ENCODE measurements at regions not wholly inside any gene's neighbourhood (a gene's known extent, or its start where the extent isn't known, plus 50 kb on each side); places are given as distances from the start of the nearest gene placed in this dataset.
"Not testable (repeated sequence)": the region's sequence is repeated elsewhere in the genome, so short reads cannot be mapped to it uniquely, and the experiment has no call there.

DNA sequence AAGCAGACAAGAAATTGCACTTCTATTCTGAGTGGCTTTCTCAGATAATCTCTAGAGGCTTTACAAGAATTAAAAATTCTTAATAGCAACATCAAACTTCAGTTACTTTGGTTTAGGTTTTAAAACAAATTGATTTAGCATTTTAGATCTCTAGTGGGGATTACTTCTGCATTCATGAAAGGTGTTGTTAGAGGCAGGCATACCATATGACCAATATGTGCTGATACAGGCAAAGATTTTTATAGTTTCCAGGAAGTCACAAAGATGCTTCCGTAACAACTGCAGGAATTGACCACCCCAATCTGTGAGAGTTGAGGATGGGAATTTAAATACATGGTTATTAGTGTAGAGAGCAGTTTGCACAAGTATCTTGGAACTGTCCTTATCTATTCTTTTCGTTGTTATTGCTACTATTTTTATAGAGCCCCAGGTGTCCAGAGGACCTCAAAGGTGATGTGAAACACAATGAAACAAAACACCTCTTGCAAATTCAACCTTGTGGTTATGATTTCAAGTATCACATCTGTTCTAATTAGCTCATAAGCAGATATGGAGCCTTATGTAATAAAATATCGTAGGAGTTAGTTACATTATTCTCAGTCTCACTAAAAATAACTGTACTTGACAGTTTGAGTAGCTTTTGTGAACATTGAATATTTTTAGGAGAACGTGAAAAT is 512.7 kb upstream of the ADGRL4 start:
- no peak for DNase-seq

DNA sequence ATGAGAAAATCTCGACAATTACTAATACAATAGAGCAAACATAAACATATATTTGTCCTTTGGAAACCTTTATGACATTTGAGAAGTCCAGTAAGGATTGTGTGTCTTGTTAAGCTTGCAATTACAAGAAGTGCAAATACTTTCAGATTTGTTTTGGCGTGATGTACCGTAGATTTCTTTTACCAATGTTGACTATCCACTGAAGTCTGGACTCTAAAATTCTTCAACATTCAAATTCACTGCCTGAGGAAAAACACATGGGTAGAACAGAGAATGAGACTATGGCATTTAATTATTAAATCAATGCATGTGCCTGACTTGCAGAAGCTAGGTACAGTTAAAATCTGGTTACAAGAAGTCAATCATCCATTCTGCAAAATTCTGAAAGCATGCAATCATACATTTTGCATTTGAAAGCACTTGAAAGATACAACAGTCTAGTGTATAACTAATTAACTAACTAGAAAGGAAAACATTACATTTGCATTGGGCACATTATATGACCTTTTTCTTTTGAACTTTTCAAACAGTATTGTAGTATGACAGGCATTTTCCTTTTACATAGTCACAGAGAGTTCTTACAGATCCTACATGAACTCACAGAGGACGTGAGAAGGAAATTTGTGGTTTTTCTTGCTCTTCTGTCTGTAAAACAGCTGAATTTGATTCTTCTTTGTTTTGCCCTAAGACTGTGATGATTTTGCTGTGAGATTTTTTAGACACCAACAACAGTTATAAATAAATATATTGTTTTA is 511.1 kb upstream of the ADGRL4 start:
- DNase-seq = no peak

- DNase-seq = no peak
These were observed 501.2 kb upstream of the ADGRL4 start for GRCh38 chr1:79507770-79508169.

DNA sequence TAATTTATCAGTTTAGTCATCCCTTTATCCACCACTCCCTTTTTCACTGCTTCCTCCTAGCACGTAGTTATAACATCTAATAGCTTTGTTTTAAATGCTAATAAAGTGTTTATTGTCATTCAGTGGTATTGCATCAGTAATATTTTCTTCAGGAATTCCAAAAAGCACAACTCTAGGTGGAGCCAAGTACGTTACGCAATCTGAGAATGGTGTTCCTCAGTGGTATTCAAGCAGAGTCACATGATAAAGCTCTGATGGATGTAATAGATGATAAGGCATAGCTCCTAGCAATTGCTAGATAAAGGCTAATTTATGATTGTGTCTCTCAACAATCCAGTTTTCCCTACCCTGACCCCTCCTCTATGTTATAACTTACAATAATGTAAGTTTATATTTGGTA is 494.6 kb upstream of the ADGRL4 start:
- DNase-seq = no peak

- no peak for DNase-seq
These were observed 493.0 kb upstream of the ADGRL4 start for GRCh38 chr1:79499541-79499940.

DNA sequence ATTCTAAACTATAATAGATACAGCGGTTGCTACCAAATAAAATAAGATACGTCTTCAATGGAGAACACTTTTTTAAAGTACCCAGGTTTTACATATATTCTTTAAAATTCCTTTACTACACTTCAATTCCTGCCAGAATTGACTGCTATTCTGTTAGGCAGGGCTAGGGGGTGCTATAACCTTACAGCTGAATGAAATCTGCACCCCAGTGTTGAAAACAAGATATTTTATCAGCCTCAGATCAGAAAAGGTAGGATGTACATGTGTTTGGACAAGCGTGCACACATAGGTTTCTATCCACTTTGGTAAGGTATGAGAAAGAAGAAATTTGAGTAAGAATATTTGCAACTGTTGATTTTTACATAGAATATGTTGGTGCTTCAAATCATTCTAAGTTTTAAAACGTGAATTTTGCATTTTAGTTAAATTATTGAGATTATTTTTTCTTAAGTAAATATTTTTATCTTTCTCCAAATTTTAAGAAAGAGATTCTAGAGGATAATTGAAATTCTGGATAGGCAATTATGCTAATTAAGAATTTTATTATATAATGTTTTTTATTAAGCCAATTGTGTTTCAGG is 490.8 kb upstream of the ADGRL4 start:
- DNase-seq = peak; percentile 26

DNA sequence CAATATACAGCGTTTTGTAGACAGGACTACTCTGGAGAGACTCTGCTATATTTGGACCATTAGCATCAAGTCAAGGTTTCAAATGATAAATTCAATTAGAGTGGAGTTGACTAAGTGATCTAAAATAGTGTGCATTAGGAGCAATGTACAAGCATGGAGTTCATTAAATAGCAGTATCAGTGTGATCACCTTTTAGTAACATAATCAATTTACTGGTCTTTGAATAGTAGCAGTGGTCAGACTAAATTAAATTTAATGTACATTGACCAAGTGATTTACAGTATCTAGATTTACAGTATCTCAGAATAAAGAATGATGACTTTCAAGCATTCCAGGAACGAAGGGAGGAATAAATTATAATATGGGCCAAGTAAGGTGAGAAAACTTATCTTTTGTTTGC is 489.6 kb upstream of the ADGRL4 start:
- no peak for DNase-seq

DNA sequence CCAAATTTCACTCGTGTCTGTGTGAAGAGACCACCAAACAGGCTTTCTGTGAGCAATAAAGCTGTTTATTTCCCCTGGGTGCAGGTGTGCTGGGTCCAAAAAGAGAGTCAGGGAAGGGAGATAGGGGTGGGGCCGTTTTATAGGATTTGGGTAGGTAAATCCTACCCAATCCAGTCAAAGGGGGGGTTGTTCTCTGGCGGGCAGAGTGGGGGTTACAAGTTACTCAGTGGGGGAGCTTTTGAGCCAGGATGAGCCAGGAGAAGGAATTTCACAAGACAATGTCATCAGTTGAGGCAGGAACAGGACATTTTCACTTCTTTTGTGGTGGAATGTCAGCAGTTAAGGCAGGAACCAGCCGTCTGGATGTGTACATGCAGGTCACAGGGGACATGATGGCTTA is 487.2 kb upstream of the ADGRL4 start:
- DNase-seq = not testable (repeated sequence)

DNA sequence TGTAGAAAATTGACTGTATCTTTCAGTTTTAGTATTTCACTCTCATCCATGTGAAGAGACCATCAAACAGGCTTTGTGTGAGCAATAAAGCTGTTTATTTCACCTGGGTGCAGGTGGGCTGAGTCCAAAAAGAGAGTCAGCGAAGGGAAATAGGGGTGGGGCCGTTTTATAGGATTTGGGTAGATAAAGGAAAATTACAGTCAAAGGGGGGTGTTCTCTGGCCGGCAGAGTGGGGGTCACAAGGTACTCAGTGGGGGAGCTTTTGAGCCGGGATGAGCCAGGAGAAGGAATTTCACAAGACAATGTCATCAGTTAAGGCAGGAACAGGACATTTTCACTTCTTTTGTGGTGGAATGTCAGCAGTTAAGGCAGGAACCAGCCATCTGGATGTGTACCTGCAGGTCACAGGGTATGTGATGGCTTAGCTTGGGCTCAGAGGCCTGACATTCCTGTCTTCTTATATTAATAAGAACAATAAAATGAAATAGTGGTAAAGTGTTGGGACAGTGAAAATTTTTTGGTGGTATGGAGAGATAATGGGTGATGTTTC is 482.1 kb upstream of the ADGRL4 start:
- DNase-seq = not testable (repeated sequence)

- no peak for DNase-seq
These were observed 472.3 kb upstream of the ADGRL4 start for GRCh38 chr1:79478728-79479373.

- DNase-seq = no peak
These were observed 471.6 kb upstream of the ADGRL4 start for GRCh38 chr1:79478160-79478559.

DNA sequence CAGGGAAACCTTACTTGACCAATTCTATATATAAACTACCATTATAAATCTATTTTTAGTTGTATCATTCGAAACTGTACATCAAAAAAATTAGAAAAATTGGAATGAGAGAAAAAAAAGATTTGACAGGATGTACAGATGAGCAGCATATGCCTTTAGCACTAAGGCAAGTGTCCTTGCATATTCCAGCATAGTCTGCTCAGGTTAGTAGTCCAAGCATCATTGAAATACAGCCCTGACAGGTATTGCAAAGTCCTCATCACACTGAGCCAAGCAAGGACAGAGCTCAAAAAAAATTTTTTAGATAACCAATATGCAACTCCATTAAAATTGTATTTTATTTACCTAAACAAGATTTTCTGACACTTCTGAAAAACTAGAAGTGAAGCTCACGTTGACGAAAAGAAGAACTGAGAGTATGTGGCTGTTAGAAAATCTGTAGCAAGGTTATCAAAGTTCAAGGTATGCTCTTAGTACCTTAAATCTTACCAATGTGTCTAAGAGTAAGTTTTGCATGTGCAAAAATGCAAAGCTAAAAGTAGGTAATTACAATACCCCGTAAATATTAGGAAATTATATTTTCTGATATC is 465.6 kb upstream of the ADGRL4 start:
- DNase-seq = no peak

- DNase-seq = no peak
These were observed 462.6 kb upstream of the ADGRL4 start for GRCh38 chr1:79469139-79469538.

- no peak for DNase-seq
These were observed 454.4 kb upstream of the ADGRL4 start for GRCh38 chr1:79460773-79461436.

DNA sequence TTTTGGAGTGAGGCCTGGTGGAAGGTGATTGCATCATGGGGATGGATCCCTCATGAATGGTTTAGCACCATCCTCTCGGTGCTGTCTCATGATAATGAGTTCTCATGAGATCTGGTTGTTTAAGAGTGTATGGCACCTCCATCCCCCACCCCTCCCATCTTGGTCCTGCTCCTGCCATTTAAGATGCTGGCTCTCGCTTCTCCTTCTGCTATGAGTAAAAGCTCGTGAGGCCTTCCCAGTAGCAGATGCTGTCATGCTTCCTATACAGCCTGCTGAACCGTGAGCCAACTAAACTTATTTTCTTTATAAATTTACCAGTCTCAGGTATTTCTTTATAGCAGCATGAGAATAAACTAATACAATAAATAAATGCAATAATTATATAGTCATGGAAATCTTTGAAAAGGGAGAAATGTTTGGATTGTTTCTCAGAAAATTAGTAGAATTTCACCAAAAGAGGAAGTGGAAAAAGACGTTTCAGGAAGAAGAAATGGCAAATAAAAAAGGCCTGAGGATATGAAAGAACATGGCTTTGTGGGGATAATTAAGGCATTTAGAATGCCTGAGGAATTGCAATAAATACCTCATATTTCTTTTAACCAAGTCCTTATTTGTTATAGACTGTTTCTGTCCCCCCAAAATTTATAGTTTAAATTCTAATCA is 451.2 kb upstream of the ADGRL4 start:
- no peak for DNase-seq

DNA sequence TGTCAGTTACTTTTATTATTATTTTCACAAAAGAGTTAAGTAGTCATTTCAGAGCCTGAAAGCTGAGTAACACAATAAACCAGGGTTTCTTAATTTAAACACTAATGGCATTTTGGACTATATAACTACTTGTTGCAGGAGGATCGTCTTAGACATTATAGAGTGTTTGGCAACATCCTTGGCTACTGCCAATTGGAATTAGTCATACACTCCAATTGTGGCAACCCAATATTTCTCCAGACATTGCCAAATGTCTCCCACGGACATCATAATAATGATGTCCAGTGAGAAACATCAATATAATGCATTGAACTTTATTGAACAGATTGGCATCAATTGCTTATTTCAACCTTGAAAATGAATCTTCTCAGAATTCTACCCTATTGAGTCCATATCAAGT is 441.9 kb upstream of the ADGRL4 start:
- no peak for DNase-seq

- no peak for DNase-seq
These were observed 434.7 kb upstream of the ADGRL4 start for GRCh38 chr1:79441238-79441637.

DNA sequence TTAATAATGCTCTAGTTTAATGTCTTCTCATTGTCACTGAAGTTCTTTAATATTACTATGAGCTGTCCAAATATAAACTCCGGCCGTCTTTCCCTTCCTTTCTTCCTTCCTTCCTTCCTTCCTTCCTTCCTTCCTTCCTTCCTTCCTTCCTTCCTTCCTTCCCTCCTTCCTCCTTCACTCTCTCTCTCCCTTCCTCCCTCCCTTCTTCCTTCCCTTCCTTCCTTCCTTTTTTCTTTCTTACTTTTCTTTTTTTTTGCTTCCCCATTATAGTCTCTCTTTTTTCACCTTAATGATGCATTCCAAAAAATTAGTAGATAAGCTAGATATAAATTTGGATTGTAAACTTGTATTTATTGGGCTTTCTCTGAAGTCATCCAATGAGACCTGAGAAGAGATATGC is 431.0 kb upstream of the ADGRL4 start:
- DNase-seq = no peak

- no peak for DNase-seq
These were observed 424.8 kb upstream of the ADGRL4 start for GRCh38 chr1:79431340-79431739.

- DNase-seq = no peak
These were observed 423.9 kb upstream of the ADGRL4 start for GRCh38 chr1:79430437-79430836.

- DNase-seq = no peak
These were observed 416.2 kb upstream of the ADGRL4 start for GRCh38 chr1:79422726-79423125.

DNA sequence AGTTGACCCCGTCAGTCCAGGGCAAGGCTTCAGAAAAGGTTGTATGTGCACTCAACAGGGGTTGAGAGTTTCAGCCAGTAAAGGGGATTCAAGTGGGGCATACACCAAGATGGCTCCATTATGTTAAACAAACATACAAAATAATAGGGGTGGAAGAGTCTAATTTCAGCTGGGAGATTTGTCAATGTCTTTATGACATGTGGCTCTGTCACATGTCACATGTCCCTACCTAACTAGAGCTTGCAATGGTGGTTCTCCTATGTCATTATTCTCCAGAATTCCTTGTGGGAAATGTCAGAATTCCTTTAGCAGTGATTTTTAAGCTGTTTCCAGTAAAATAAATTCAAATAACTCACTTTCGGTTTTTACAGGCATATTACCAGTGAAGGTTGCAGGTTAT is 392.0 kb upstream of the ADGRL4 start:
- no peak for DNase-seq
